ENCODE measurements at regions not wholly inside any gene's neighbourhood (a gene's known extent, or its start where the extent isn't known, plus 50 kb on each side); places are given as distances from the start of the nearest gene placed in this dataset.

DNA sequence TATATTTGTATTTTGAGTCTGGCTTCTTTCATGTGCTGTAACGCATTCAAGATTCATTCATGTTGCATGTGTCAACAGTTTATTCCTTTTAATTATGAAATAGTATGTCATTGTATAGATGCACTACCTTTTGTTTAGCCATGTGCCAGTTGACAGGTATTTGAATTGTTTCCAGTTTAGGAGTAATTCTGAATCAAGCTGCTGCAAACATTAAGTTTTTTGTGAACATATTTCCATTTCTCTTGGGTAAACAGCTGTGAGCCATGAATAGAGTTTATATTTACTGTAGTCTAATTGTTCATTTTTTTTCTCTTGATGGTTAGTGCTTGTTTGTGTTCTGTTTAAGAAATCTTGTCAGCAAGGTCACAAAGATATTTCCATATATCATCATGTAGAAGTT lies 142.4 kb upstream of the RIPOR2 start:
- in situ Hi-C loops (cut with MboI; ENCODE audit: low sequenced_read_pairs): no loop called here

More for the DNA sequence above, 142.4 kb upstream of the RIPOR2 start:
- Histone ChIP-seq H2BK120ac (ENCODE audit: low read depth, low read length) (no peak overlapping the region), H3K4me3 (ENCODE audit: insufficient read depth, low read depth, low read length) (no peak overlapping the region), H2AK9ac (replicated peaks; ENCODE audit: low read depth, low read length, poor library complexity) (no peak overlapping the region), H3K27me3 (ENCODE audit: control insufficient read depth, insufficient read depth, low read length) (no peaks in the 10 kb centered on the region), H4K20me1 (ENCODE audit: insufficient read depth, low read length) (no peaks in the 10 kb centered on the region), H3K4me2 (ENCODE audit: low read depth, low read length) (no peak overlapping the region), H3K23ac (ENCODE audit: low read depth, low read length) (no peak overlapping the region), H3K14ac (replicated peaks; ENCODE audit: low read depth, low read length) (no peak overlapping the region), H3K56ac (ENCODE audit: extremely low read depth, insufficient read depth, low read length) (no peak overlapping the region), H4K5ac (ENCODE audit: low read depth, low read length) (no peak overlapping the region), H3K9me3 (ENCODE audit: control insufficient read depth, insufficient read depth, low read length) (no peaks in the 10 kb centered on the region; the same call in 1 of the 2 replicates), H3K4ac (ENCODE audit: low read depth, low read length) (no peak overlapping the region), H3K18ac (ENCODE audit: low read depth, low read length) (no peak overlapping the region), H3K4me1 (ENCODE audit: control insufficient read depth, insufficient read depth, low read length) (no peaks in the 10 kb centered on the region), H3K27ac (ENCODE audit: insufficient read depth, low read length) (no peak overlapping the region), H2BK5ac (ENCODE audit: low read depth, low read length, poor library complexity, severe bottlenecking) (no peak overlapping the region), H2AK5ac (ENCODE audit: low read depth, low read length) (no peak overlapping the region), H2BK20ac (ENCODE audit: low read depth, low read length) (no peak overlapping the region), H3K36me3 (ENCODE audit: control insufficient read depth, insufficient read depth, low read length) (no peaks in the 10 kb centered on the region), H3K79me1 (ENCODE audit: low read depth in 1 of 2, low read length in 2 of 2) (no peaks in the 10 kb centered on the region), H2AFZ (replicated peaks; ENCODE audit: low read length, poor library complexity) (no peak overlapping the region), H2BK15ac (ENCODE audit: low read depth, low read length) (no peak overlapping the region), H4K91ac (ENCODE audit: insufficient read depth, low read depth, low read length) (no peak overlapping the region), H4K8ac (ENCODE audit: low read depth in 2 of 2, low read length in 2 of 2) (no peak overlapping the region), H3K9ac (ENCODE audit: low read depth, low read length) (no peak overlapping the region), H3K9me1 (ENCODE audit: insufficient read depth, low read length) (no peaks in the 10 kb centered on the region)
- intact Hi-C loops (cut with micrococcal nuclease) (no loop called here), dilution Hi-C loops (cut with HindIII; ENCODE audit: low sequenced_read_pairs, unreplicated experiment) (loop anchor here (25.0 kb wide), 1 partner anchor 241 kb away; no protein-coding TSS in a partner anchor)
- no peak for DNase-seq
- WGBS, 2 experiments (ENCODE audit: extremely low coverage in 2 of 2, insufficient read length in 1 of 2): no CpG with 5 or more reads among the region's 1 CpG
- CTCF ChIA-PET: no interaction called here
- POLR2A ChIA-PET (ENCODE audit: unreplicated experiment): no interaction called here
- TF ChIP-seq POLR2A (IDR thresholded peaks at IDR 0.05; ENCODE audit: low read depth, low read length): no peak
- TF ChIP-seq RFX5 (IDR thresholded peaks at IDR 0.05; ENCODE audit: low read depth, low read length): no peak
- TF ChIP-seq, protein P1, sequence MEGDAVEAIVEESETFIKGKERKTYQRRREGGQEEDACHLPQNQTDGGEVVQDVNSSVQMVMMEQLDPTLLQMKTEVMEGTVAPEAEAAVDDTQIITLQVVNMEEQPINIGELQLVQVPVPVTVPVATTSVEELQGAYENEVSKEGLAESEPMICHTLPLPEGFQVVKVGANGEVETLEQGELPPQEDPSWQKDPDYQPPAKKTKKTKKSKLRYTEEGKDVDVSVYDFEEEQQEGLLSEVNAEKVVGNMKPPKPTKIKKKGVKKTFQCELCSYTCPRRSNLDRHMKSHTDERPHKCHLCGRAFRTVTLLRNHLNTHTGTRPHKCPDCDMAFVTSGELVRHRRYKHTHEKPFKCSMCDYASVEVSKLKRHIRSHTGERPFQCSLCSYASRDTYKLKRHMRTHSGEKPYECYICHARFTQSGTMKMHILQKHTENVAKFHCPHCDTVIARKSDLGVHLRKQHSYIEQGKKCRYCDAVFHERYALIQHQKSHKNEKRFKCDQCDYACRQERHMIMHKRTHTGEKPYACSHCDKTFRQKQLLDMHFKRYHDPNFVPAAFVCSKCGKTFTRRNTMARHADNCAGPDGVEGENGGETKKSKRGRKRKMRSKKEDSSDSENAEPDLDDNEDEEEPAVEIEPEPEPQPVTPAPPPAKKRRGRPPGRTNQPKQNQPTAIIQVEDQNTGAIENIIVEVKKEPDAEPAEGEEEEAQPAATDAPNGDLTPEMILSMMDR (conservative IDR thresholded peaks at IDR 0.05; ENCODE audit: low read depth, low read length): no peak
- no peak for TF ChIP-seq CEBPB (IDR thresholded peaks at IDR 0.05; ENCODE audit: low read depth, low read length)
- no peak for TF ChIP-seq MXI1 (IDR thresholded peaks at IDR 0.05; ENCODE audit: borderline replicate concordance, low read depth, low read length)
- TF ChIP-seq CHD1 (IDR thresholded peaks at IDR 0.05; ENCODE audit: low read depth, low read length): no peak
- TF ChIP-seq RAD21 (IDR thresholded peaks at IDR 0.05; ENCODE audit: low read length): no peak
- no peak for TF ChIP-seq SMC3 (IDR thresholded peaks at IDR 0.05; ENCODE audit: low read depth, low read length)
- no peak for TF ChIP-seq MAFK (IDR thresholded peaks at IDR 0.05; ENCODE audit: low read depth, low read length)
- no peak for TF ChIP-seq FOS (IDR thresholded peaks at IDR 0.05; ENCODE audit: low read depth, low read length)
- BruUV-seq (replicated peaks): no TSS peak
- ATAC-seq (ENCODE audit: low read depth): no peak

Measured in IMR-90 (cell line).